Mammary epithelial cell (primary cell): ENCODE measurements at regions not wholly inside any gene's neighbourhood (a gene's known extent, or its start where the extent isn't known, plus 50 kb on each side); places are given as distances from the start of the nearest gene placed in this dataset.

ENCODE experiments used
- CTCF ChIP-seq, 2 donors: IDR thresholded peaks in 1 of 2; conservative IDR thresholded peaks in 1 of 2; 2 replicates each; pipeline ENCODE4 v1.5.1; 2011 to 2012; ENCODE audit warnings: inconsistent platforms in 2 of 2, low read length in 2 of 2, mild to moderate bottlenecking in 2 of 2, control low read depth in 1 of 2, low read depth in 1 of 2; ENCODE audit not compliant: insufficient read depth in 1 of 2; ENCODE audit errors: extremely low read depth in 1 of 2
- EZH2 ChIP-seq: IDR thresholded peaks from 2 replicates; pipeline ENCODE4 v1.6.1; 2012; ENCODE audit warnings: low read length, inconsistent platforms, borderline replicate concordance

DNA sequence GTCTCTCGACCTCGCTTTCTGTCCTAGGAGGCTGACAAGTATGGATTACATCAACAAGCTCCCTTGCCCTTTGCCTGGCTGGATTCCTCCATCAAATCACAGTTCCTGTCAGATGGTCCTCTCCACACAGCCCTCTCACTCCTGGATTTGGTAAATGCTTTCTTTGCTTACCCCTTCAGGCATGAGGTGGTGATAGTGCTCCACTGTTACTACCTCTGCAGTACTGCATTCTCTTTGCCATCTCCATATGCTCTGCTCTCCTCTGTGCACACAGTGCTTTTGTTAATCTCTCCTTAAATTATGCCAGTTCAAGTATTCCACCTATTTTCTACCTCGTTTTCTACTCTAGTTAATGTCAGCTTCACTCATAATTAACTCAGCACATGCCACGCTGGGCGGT lies 279.2 kb downstream of the DMAC1 start:
- no peak for TF ChIP-seq CTCF (conservative IDR thresholded peaks at IDR 0.05 in 1 of 2, IDR thresholded peaks at IDR 0.05 in 1 of 2; ENCODE audit: extremely low read depth in 1 of 2, insufficient read depth in 1 of 2, low read depth in 1 of 2, low read length in 2 of 2)
- no peak for TF ChIP-seq EZH2
